IPS-18c (cell line): ENCODE measurements at regions not wholly inside any gene's neighbourhood (a gene's known extent, or its start where the extent isn't known, plus 50 kb on each side); places are given as distances from the start of the nearest gene placed in this dataset.

Experiments used
- H3K4me3 ChIP-seq: 2 replicates; pipeline ENCODE4 v1.7.0; 2013; ENCODE audit warnings: low read depth, mild to moderate bottlenecking, low read length, moderate library complexity; ENCODE audit not compliant: insufficient read depth
- H3K9me3 ChIP-seq: one replicate; pipeline ENCODE4 v1.6.1; 2013; ENCODE audit warnings: mild to moderate bottlenecking, low read length, moderate library complexity; ENCODE audit not compliant: control insufficient read depth, insufficient read depth

GRCh38 chr6:71460933-71461332, 172.3 kb downstream of the OGFRL1 start:
- Histone ChIP-seq H3K4me3 (no peak overlapping the region), H3K9me3 (no peaks in the 10 kb centered on the region)

GRCh38 chr6:71463061-71463460, 174.4 kb downstream of the OGFRL1 start:
- no peaks in the 10 kb centered on the region for H3K9me3 ChIP-seq
- H3K4me3 ChIP-seq: no peak overlapping the region

- no peaks in the 10 kb centered on the region for H3K9me3 ChIP-seq
These were observed 176.5 kb downstream of the OGFRL1 start for GRCh38 chr6:71465096-71465495.

GRCh38 chr6:71466362-71466761, 177.8 kb downstream of the OGFRL1 start:
- Histone ChIP-seq H3K4me3 (no peak overlapping the region), H3K9me3 (no peaks in the 10 kb centered on the region)

More at GRCh38 chr6:71465096-71465495, 176.5 kb downstream of the OGFRL1 start:
- H3K4me3 ChIP-seq: no peak overlapping the region

- Histone ChIP-seq H3K4me3 (no peak overlapping the region), H3K9me3 (no peaks in the 10 kb centered on the region)
These were observed 179.4 kb downstream of the OGFRL1 start for GRCh38 chr6:71468038-71468437.

GRCh38 chr6:71468841-71469700, 180.5 kb downstream of the OGFRL1 start:
- no peak overlapping the region for H3K4me3 ChIP-seq
- no peaks in the 10 kb centered on the region for H3K9me3 ChIP-seq

GRCh38 chr6:71471718-71472117, 183.1 kb downstream of the OGFRL1 start:
- no peak overlapping the region for H3K4me3 ChIP-seq
- H3K9me3 ChIP-seq: no peaks in the 10 kb centered on the region

- H3K9me3 ChIP-seq: no peaks in the 10 kb centered on the region
- no peak overlapping the region for H3K4me3 ChIP-seq
These were observed 185.3 kb downstream of the OGFRL1 start for GRCh38 chr6:71473926-71474325.

GRCh38 chr6:71474942-71475341, 186.3 kb downstream of the OGFRL1 start:
- no peak overlapping the region for H3K4me3 ChIP-seq
- no peaks in the 10 kb centered on the region for H3K9me3 ChIP-seq

- Histone ChIP-seq H3K9me3 (no peaks in the 10 kb centered on the region), H3K4me3 (no peak overlapping the region)
These were observed 187.8 kb downstream of the OGFRL1 start for GRCh38 chr6:71476371-71476770.

- Histone ChIP-seq H3K9me3 (no peaks in the 10 kb centered on the region), H3K4me3 (no peak overlapping the region)
These were observed 188.3 kb downstream of the OGFRL1 start for GRCh38 chr6:71476872-71477271.

GRCh38 chr6:71478834-71479541, 190.4 kb downstream of the OGFRL1 start:
- H3K9me3 ChIP-seq: no peaks in the 10 kb centered on the region

GRCh38 chr6:71480577-71480976, 192.0 kb downstream of the OGFRL1 start:
- no peaks in the 10 kb centered on the region for H3K9me3 ChIP-seq
- H3K4me3 ChIP-seq: no peak overlapping the region

More at GRCh38 chr6:71478834-71479541, 190.4 kb downstream of the OGFRL1 start:
- H3K4me3 ChIP-seq: no peak overlapping the region

GRCh38 chr6:71481011-71481410, 192.4 kb downstream of the OGFRL1 start:
- H3K4me3 ChIP-seq: no peak overlapping the region
- H3K9me3 ChIP-seq: no peaks in the 10 kb centered on the region

- Histone ChIP-seq H3K9me3 (no peaks in the 10 kb centered on the region), H3K4me3 (no peak overlapping the region)
These were observed 193.2 kb downstream of the OGFRL1 start for GRCh38 chr6:71481801-71482200.

GRCh38 chr6:71482742-71483141, 194.1 kb downstream of the OGFRL1 start:
- no peaks in the 10 kb centered on the region for H3K9me3 ChIP-seq
- H3K4me3 ChIP-seq: no peak overlapping the region

- Histone ChIP-seq H3K4me3 (no peak overlapping the region), H3K9me3 (no peaks in the 10 kb centered on the region)
These were observed 197.8 kb downstream of the OGFRL1 start for GRCh38 chr6:71486461-71486860.

- no peak overlapping the region for H3K4me3 ChIP-seq
- no peaks in the 10 kb centered on the region for H3K9me3 ChIP-seq
These were observed 199.6 kb downstream of the OGFRL1 start for GRCh38 chr6:71488186-71488585.
